ENCODE measurements at regions not wholly inside any gene's neighbourhood (a gene's known extent, or its start where the extent isn't known, plus 50 kb on each side); places are given as distances from the start of the nearest gene placed in this dataset.
"Not testable (repeated sequence)": the region's sequence is repeated elsewhere in the genome, so short reads cannot be mapped to it uniquely, and the experiment has no call there.

- TF ChIP-seq CTCF, POLR2A (IDR thresholded peaks at IDR 0.05): not testable (repeated sequence)
Observed at GRCh38 chr3:130182475-130182874, 100.8 kb downstream of the ALG1L2 start.

All from breast epithelium (tissue), 3 donors.